ENCODE measurements at regions not wholly inside any gene's neighbourhood (a gene's known extent, or its start where the extent isn't known, plus 50 kb on each side); places are given as distances from the start of the nearest gene placed in this dataset.

DNA sequence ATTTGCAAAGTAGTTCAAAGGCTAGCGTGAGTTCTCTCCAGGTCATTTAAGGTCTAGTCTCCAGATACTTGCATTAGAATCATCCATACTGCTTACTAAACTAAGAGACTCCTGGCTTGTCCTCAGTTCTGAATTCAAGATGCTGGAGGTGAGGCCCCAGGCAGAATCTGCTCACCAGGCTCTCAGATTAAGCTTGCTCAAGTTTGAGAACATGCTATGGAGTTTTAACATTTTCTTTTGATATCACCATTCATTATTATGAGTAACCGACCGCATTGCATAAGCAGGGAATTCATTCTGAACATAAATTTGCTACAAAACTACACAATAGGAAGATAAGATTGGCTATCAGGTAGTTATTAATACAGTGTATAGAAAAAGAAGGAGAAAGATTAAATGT lies 409.7 kb upstream of the FANCL start:
- DNase-seq (ENCODE audit: low spot score) (no peak), FAIRE-seq (no peak)

DNA sequence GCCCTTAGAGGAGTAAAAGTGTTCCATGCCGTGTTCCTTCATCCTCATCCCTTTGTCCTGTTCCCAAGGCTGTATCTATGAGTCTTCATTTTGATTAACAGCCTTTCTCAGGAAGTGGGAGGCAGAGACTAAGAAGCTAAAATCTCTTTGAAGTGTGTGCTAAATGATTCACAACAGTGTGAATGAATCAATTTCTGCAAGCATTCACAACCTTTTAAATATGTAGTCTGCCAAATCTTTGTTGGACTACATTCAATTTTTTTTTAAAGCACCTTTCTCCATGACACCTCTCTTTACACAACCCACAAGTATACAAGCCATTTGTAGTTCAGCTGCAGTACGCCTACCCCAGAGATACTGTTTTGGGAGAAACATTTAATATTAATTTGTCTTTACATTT lies 408.6 kb upstream of the FANCL start:
- DNase-seq (ENCODE audit: low spot score), result no peak
- FAIRE-seq, result no peak

DNA sequence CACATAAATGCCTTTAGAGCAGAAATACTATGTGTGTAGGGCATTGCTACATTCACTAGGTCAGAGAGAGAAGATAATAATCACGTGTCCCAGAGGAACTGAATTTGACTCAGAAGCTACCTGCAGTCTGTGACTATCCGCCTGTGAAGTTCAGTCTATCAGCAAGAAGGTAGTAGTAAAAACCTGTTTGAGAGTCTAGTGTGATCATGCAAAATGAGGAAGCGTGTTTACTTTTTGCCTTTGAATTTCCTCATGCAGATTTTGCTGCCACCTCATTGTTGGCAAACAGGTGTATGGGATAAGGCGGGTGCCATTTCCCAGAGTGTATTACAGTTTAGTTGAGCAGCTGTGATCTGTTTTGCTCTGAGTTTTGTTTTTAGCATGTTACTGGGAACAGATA lies 403.9 kb upstream of the FANCL start:
- DNase-seq (ENCODE audit: low spot score) (no peak), FAIRE-seq (no peak)

DNA sequence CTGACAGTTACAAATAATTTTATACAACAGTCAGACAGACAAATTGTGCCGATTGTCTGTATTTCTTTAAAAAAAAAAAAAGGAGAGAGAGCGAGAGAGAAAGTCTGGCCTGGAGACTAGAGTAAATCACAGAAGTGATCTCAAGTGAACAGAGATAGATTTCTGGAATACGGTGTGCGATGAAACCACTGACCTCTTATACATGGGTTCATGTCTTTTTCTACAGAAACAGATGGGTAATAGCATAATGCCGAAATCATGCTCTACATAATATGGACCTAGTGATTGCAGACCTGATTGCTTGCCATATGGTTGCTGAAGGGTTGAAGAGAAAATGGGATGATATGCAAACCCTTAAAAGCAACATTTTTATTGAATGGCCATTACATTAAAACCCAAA lies 403.3 kb upstream of the FANCL start:
- DNase-seq (ENCODE audit: low spot score) (no peak), FAIRE-seq (no peak)

DNA sequence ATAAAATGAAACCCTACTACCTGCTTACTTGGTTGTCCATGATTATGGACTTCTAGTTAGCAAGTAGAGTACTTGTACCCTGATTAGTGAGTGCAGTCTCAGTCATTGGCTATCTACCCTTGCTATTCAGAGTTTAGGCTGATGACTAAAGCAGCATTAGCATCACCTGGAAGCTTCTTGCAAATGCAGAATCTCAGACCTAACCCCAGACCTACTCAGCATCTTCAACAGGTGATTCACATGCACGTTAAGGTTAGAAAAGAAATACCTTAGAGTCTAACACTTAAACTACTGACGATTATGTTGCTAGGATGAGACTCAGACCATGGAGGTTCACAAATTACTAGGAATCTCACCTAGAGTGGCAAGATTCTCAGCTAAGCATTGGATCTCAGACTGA lies 399.9 kb upstream of the FANCL start:
- FAIRE-seq (no peak), DNase-seq (ENCODE audit: low spot score) (no peak)

DNA sequence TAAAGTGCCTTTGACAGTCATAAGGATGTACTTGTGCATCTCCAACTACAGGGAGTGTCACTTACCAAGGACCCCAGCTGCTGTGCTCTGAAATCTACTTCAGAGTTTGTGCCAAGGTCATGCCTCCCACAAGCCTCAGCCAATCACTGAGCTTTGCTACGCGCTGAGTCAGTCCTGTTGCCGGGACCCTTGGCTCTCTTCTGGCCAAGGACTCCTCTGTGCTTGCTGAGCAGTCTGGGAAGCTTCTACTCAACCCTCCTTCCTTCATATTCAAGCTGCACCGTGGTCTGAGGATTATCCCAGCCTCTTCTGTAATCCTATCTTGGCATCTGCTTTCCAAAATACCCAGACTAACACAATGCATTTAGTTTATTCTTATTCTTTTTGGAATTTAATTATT lies 398.9 kb upstream of the FANCL start:
- FAIRE-seq (no peak), DNase-seq (ENCODE audit: low spot score) (no peak)

DNA sequence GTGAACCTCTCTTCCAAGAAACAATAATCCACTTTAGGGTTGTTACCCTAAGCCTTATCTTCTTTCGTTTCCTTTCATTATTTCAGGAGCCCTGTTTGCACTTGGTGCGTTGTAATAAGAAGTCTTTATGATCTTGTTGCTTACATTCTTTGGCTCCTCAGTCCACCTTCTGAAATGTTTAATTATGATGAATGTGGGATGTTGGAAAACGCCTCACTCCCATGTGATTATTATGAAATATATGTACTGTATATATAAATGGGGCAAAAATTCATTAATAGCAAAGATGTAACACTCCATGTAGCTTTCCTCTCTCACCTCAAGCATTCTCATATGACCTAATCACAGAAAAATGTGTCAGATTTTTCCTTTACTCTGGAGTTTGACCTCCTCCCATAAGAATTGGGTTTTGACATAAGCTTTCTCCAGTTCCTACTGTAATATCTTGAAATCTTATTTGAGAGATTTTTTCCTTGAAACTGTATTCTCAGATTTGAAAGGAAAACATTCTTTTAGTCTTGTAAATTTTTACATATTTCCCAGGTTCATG lies 397.2 kb upstream of the FANCL start:
- DNase-seq (ENCODE audit: low spot score) (no peak), FAIRE-seq (no peak)

DNA sequence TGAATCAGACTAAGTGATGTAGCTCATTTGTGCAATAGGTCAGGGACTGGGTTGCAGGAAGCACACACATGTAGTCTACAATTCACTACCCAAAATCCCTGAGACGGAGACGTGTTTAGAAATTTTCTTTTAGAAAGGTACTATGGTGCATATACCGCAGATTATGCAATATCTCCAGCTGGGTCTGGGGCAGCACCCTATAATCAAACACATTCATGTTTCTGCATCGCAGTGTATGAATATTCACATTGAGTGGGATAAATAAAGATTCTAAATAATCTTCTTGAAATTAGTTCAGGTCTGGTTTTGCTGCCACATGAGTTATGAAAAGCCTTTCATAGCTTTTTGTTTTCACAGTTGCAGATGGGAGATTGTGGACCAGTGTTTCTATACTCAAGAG lies 395.7 kb upstream of the FANCL start:
- FAIRE-seq (no peak), DNase-seq (ENCODE audit: low spot score) (no peak)

DNA sequence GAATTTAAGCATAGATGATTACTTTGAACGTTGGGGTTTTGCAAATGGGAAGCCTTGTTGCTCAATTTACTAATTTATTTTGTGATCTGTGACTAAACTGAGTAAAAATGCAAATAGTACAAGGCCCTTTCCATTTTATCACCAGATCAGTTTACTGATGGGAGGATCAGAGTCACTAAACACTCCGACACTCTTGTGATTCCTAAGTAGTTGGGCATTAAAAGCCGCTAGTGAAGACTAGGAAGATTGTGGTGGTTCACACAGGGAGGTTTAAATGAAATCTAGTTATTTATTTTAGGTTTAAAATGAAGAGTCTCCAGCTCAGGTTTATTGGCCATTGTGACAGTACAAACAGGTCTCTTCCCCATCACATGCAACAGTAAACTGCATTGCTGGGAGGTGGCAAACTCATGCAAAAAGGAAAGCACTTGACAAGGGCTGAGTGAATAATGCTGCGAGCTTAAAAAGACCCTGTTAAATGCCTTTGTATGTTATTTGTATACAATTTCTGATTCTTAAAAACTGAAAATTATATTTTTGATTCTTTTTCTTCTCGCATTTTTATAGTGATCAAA lies 394.8 kb upstream of the FANCL start:
- no peak for FAIRE-seq
- no peak for DNase-seq (ENCODE audit: low spot score)

DNA sequence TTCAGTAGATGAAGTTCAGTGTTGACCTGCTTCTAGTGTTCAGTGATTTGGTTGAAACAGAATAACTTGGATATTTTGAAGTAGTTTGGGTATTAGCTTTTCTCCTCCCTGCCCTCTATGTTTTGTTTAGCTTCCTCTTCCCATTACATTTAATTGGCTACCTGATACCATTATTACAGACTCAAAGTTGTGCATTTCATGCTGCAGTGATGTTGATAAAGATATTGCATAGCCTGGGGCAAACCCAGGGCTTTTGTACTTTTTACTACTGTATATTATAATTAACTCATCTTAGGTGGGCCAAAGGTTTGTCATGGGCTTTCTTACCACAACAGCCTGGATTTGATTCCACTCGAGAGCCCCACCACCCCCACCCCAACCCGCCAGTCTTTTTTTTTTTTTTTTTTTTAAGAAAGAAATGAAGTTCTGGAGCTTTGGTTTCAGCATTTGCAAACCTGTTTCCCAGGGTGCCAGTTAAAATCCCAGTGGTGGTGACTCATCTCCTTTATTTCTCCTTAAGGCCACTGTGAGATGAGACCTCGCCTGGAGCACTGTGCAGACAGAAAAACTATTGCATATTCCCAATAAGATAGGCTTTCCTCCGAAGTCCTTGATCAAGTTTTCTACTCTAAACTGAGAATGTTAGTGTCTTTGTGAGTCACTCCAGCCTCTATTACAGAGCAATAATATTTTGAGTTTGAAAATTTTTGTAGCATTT lies 393.7 kb upstream of the FANCL start:
- no peak for FAIRE-seq
- DNase-seq (ENCODE audit: low spot score), result no peak

DNA sequence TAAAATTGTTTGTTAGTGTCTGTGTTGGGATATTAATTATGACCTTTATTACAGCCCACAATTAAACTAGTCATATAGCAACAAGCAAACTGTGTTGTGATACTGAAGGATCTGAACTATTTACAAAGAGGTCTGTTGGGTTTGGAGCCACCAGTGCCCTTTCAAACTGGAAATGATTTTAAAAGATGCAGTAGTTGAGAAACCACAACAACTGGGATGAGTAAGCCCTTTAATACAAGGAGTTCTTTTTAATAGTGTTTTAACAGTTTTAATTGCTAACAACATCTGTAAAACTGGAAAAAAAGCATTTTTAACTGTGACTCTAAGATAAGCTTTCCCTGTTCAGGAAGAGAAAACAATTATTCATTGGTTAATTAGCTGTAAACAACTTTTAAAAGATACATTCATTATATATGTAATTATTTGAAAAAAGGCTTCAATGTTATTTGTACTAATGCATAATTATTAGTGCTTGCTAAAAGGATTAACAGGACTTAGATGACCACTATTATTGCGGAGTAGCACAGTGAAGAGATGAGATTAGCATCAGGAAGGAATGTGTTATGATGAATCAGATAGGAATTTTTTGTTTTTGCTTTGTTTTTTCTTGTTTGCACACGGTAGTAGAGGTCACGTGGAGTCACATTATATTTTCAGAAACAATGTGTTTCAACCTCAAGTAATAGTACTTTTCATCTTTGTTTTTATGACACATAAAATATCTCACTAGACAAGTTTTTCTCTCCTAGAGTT lies 392.7 kb upstream of the FANCL start:
- DNase-seq (ENCODE audit: low spot score) (no peak), FAIRE-seq (no peak)

DNA sequence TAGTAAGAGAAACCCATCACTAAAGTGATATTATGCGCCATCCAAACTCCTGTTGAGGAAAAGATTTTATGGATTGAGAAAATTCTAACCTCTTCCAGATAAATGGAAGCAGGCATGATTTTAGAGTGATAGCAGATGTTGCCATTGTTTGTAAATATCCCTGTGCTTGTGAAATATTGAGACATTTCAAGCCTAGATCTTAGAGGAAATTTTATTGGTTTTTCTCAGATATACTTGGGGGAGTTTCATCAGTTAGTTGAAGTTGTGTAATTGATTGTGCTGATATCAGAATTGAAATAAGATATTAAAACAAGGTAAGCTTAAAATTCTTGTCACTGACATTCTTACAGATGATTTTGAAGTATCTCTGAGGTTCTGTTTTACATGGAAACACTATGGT lies 390.9 kb upstream of the FANCL start:
- no peak for DNase-seq (ENCODE audit: low spot score)
- no peak for FAIRE-seq

DNA sequence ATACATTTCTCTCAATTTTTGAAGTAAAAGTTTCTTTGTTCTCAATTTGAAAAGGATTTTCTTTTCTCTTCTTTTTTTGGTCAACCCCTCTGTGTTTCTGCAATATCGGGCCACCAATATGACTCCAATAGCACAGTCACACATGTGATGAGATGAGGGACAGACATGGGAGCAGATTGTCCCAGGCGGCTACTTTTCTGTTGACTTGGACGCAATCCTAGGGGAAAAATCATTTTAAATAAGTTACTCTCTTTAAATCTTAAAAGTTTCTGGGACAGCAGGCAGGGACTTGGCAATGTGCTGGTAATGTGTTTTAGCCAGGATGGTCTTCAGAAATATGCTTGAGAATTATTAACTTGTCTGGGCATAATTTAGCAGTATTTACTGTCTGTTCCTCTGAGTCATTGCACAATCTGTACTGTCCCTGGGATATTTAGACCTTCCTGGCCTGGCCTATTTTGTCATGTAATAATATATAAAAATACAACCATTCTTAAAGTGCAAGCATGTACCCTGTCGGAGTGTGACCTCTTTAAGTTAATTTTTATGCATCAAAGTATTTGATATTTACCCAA lies 388.5 kb upstream of the FANCL start:
- no peak for FAIRE-seq
- DNase-seq (ENCODE audit: low spot score), result no peak

DNA sequence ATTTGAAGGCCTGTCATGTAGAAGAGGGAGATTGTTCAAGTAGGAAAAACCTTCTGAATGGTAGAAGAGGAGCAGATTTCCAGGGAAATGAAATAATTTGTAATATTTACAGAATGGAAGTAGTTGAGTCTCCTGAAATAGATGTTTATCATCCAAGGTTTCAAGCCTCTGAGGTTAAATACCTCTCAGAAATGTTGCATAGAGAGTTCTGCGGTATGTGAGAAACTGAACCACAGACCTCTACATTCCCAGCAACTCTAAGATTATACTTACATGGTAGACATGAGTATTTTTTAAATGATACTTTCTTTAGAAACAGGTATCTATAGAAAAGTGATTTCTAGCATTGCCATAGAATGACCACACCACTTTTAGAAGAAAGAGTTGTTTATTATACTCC lies 379.8 kb upstream of the FANCL start:
- FAIRE-seq (no peak), DNase-seq (ENCODE audit: low spot score) (no peak)

DNA sequence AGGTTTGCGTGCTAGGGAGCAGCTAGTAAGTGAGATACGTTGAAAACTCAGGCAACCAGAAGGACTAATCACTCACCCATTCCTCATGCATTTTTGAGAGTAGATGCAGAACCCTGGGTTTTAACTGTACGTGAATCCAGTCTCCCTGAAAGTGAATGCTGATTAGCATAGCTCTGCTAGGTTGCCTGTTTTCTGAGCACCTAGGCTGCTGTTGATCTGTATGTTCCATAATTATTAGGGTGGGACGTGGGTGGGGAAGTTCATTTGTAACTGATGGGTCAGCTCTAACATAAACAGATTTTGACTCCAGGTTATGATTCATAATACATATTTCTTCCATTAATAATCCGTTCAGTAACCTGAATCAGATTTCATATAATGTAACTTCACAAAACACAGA lies 379.0 kb upstream of the FANCL start:
- no peak for FAIRE-seq
- DNase-seq (ENCODE audit: low spot score), result no peak

DNA sequence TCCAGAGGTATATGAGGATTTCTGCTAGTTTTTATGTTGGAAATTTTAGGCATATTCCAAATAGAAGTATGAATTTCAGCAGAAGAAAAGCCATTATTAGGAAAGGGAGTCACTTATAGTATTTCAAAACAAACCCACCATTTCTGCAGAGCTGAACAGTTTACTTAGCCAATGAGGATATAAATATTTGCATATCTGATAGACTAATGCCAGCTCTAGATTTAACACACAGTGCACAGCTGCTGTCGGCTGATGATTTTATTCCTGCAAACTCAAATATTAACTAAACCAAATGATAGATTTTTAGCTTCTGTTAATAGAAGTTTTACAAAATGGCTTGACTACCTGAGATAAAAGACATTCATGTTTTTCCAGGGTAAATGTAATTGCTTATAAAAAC lies 375.8 kb upstream of the FANCL start:
- DNase-seq (ENCODE audit: low spot score) (no peak), FAIRE-seq (no peak)

DNA sequence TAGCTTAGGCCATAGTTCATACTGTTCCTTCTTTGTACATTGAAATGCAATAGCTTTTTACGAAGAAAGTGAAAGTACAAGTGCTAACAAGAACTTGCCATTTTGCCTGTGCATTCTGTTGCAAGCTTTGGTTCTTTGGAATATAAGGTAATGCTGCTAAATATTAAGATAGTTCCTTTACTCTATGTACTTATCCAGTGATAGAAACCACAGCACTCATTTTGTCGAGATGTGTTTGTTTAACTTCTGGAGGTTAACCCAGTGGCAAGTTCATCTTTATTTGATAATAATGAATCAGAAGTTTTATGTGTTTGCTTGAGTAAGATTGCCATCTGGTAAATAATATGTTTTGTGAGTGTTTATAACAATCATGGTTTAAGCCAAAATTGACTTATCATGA lies 373.1 kb upstream of the FANCL start:
- DNase-seq (ENCODE audit: low spot score) (no peak), FAIRE-seq (no peak)

DNA sequence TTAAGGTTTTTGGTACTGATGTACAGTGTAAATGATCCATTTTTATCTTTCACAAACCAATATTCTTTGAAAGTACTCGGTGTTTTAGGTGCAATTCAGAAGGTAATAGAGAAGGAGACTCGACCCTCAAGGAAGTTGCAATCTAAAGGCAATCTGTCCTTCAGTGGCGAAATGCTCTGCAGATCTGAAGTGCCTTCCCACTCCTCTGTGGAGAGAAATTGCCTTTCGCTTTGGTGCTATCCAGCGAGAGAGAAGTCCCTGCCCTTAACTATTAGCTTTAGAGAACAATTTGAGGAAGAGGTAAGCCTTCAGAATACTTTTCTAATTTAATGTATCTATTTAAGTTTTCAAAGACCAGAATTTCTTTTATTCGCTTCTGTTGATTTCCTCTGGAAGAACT lies 371.8 kb upstream of the FANCL start:
- no peak for FAIRE-seq
- DNase-seq (ENCODE audit: low spot score), result no peak

DNA sequence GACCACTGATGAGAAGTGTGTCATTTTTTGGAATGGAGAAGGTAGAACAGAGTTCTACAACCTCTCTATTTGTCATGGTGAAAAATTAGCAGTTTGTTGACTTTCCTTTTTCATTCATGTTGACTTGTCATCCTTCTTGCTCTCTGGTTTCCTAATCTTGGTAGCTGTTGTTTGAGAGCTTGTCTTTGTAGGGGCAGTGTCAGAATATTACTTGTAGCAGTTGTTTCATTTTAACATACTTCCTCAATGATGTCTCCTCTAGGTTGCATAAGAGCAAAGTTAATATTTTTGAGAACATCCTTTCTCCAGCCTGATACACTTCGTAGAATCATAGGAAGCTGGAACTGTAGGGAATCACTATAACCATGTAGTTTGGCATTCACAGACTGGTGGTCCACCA lies 368.2 kb upstream of the FANCL start:
- FAIRE-seq (no peak), DNase-seq (ENCODE audit: low spot score) (no peak)

DNA sequence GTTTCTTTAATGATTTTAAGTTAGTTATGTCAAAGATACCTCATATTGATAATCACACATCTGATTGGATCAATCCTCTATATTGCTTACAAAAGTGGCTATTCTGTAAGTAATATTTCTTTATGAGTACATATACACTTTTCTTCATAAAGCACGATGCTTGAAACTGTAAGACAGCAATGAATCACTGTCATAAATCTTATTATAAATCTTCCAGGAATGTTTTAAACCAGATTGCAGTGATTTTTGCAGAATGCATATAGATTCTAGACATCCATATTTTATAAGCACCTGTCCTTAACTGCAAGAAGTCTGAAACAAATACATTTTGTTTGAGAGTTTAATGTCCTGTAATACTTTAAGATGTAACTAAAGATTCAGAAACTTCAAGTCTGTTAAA lies 367.0 kb upstream of the FANCL start:
- DNase-seq (ENCODE audit: low spot score) (no peak), FAIRE-seq (no peak)

DNA sequence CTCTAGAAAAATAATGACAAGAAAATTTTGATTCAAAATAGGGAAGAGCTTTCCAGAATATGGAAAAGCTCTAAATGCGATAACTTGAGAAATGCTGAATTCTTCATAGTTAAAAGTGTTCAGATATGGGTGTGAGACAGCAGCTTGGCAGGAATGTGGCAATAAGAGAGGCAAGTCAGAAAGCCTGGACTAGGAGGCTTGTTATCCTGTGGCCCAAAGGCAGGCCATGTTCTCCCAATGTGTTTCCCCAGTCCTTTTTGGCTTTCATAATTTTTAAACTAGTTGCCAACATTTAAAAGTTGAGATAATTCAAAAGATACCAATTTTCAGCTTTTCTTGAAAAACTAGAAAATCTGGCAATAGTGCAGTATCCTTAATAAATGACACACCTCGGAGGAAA lies 366.3 kb upstream of the FANCL start:
- FAIRE-seq, result no peak
- DNase-seq (ENCODE audit: low spot score), result no peak

DNA sequence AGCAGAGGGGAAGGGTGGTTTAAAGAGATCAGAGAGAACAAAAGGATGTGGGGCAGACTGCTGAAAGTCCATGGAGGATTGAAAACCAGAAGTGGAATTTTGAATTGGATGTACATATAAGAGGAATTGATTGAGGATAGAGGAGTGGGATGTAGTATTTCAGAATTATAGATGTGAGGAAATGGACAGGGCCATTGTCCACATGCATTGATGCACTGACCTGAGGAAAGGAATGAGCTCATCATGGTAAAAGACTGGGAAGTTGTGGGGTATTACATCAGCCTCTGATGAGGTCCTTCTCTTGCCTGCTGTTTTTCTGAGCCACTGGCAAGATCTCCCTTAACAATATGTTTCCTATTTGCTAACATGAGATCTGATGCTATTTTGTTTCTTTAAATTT lies 365.7 kb upstream of the FANCL start:
- no peak for DNase-seq (ENCODE audit: low spot score)
- no peak for FAIRE-seq
